Lower leg skin (tissue), 3 donors: ENCODE measurements at regions not wholly inside any gene's neighbourhood (a gene's known extent, or its start where the extent isn't known, plus 50 kb on each side); places are given as distances from the start of the nearest gene placed in this dataset.

Experiments
- POLR2A ChIP-seq, 2 donors: fragments of 450-650 bp; IDR thresholded peaks; one replicate each; pipeline ENCODE4 v1.6.1; 2016 to 2017; ENCODE audit warnings: antibody characterized with exemption in 2 of 2, mild to moderate bottlenecking in 1 of 2, moderate library complexity in 1 of 2
- TF ChIP-seq, protein P1 (sequence below), 3 donors: fragments of 450-650 bp; IDR thresholded peaks; one replicate each; pipeline ENCODE4 v1.5.1; 2016; ENCODE audit warnings: antibody characterized with exemption in 3 of 3, mild to moderate bottlenecking in 3 of 3, moderate library complexity in 2 of 3

DNA sequence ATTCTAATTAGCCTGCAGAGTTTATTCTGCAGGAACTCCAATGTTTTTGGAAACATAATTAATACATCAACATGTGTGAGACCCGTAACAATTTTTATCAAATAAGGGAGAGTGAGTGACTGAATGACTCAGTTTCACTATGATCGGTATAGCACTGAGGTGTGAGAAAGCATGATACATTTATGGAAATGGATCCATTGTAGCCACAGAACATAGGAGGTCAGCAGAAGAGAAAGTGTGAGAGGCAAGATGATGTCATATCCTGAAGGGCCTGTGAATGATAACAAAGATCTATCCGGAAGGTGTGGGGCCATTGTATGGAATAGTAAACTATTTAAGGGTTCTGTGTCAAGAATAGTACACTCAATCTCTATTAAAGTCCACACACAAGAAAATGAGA is 1406.1 kb upstream of the TENM4 start:
- TF ChIP-seq, protein P1, sequence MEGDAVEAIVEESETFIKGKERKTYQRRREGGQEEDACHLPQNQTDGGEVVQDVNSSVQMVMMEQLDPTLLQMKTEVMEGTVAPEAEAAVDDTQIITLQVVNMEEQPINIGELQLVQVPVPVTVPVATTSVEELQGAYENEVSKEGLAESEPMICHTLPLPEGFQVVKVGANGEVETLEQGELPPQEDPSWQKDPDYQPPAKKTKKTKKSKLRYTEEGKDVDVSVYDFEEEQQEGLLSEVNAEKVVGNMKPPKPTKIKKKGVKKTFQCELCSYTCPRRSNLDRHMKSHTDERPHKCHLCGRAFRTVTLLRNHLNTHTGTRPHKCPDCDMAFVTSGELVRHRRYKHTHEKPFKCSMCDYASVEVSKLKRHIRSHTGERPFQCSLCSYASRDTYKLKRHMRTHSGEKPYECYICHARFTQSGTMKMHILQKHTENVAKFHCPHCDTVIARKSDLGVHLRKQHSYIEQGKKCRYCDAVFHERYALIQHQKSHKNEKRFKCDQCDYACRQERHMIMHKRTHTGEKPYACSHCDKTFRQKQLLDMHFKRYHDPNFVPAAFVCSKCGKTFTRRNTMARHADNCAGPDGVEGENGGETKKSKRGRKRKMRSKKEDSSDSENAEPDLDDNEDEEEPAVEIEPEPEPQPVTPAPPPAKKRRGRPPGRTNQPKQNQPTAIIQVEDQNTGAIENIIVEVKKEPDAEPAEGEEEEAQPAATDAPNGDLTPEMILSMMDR (IDR thresholded peaks at IDR 0.05) = no peak
- TF ChIP-seq POLR2A (IDR thresholded peaks at IDR 0.05) = no peak
